HG03064 (cell line): ENCODE measurements at regions not wholly inside any gene's neighbourhood (a gene's known extent, or its start where the extent isn't known, plus 50 kb on each side); places are given as distances from the start of the nearest gene placed in this dataset.

ENCODE experiments used
- ATAC-seq: cut with Tn5 transposase; IDR thresholded peaks from one replicate; pipeline ENCODE4 v1.9.1; 2021; ENCODE audit warnings: low read depth; ENCODE audit not compliant: unreplicated experiment

GRCh38 chr6:145360865-145361264 lies 374.5 kb downstream of the EPM2A start:
- ATAC-seq = no peak

GRCh38 chr6:145367149-145367548 lies 368.2 kb downstream of the EPM2A start:
- ATAC-seq = no peak

- no peak for ATAC-seq
Measured at GRCh38 chr6:145368075-145368474, 367.2 kb downstream of the EPM2A start.

- ATAC-seq = no peak
Measured at GRCh38 chr6:145370559-145370958, 364.8 kb downstream of the EPM2A start.

- ATAC-seq = peak; percentile 98
Measured at GRCh38 chr6:145372671-145373151, 362.6 kb downstream of the EPM2A start.

GRCh38 chr6:145373826-145374225 lies 361.5 kb downstream of the EPM2A start:
- no peak for ATAC-seq

- ATAC-seq = no peak
Measured at GRCh38 chr6:145374570-145374969, 360.8 kb downstream of the EPM2A start.

GRCh38 chr6:145375502-145375901 lies 359.8 kb downstream of the EPM2A start:
- ATAC-seq = no peak

GRCh38 chr6:145380186-145380585 lies 355.1 kb downstream of the EPM2A start:
- no peak for ATAC-seq

GRCh38 chr6:145381941-145382340 lies 353.4 kb downstream of the EPM2A start:
- ATAC-seq = no peak

GRCh38 chr6:145383428-145383827 lies 351.9 kb downstream of the EPM2A start:
- no peak for ATAC-seq

- no peak for ATAC-seq
Measured at GRCh38 chr6:145384503-145384902, 350.8 kb downstream of the EPM2A start.

GRCh38 chr6:145396499-145396898 lies 338.8 kb downstream of the EPM2A start:
- no peak for ATAC-seq

- no peak for ATAC-seq
Measured at GRCh38 chr6:145400508-145400907, 334.8 kb downstream of the EPM2A start.

- ATAC-seq = no peak
Measured at GRCh38 chr6:145405006-145405551, 330.2 kb downstream of the EPM2A start.

GRCh38 chr6:145406783-145407182 lies 328.5 kb downstream of the EPM2A start:
- ATAC-seq = no peak

- ATAC-seq = no peak
Measured at GRCh38 chr6:145415616-145416015, 319.7 kb downstream of the EPM2A start.

GRCh38 chr6:145420599-145420998 lies 314.7 kb downstream of the EPM2A start:
- no peak for ATAC-seq

- no peak for ATAC-seq
Measured at GRCh38 chr6:145423936-145424335, 311.4 kb downstream of the EPM2A start.

- ATAC-seq = no peak
Measured at GRCh38 chr6:145427232-145427631, 308.1 kb downstream of the EPM2A start.

- no peak for ATAC-seq
Measured at GRCh38 chr6:145428706-145429105, 306.6 kb downstream of the EPM2A start.

GRCh38 chr6:145442110-145442509 lies 293.2 kb downstream of the EPM2A start:
- no peak for ATAC-seq

GRCh38 chr6:145445674-145446073 lies 289.6 kb downstream of the EPM2A start:
- ATAC-seq = no peak
